ENCODE measurements at regions not wholly inside any gene's neighbourhood (a gene's known extent, or its start where the extent isn't known, plus 50 kb on each side); places are given as distances from the start of the nearest gene placed in this dataset.

DNA sequence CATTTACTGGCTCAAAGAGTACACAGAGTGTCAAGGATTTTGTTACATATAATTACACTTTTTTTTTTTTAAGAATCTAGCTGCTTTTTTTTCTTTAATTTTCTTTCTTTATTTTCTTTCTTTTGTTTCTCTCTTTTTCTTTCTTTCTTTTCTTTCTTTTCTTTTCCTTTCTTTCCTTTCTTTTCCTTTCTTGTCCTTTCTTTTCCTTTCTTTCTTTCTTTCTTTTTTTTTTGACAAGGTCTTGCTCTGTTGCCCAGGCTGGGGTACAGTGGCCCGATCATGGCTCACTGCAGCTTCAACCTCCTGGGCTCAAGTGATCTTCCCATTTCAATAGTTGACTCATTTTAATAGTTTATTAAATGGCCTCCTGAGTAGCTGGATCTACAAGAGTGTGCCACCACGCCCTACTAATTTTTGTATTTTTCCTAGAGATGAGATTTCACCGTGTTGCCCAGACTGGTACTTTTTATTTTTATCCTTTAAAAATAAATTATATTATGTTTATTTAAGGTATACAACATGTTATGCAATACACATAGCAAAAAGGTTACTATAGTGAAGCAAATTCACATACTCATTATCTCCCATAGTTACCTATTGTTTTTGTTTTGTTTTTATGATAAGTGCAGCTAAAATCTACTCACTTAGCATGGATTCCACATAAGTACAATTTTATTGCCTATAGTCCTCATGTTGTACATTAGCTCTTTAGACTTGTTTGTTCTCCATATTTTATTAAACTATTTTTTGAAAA, 381.5 kb upstream of the KLF4 start:
- Histone ChIP-seq H3K27ac (ENCODE audit: control insufficient read depth, insufficient read depth, low read length) (no peak overlapping the region), H3K9me3 (ENCODE audit: control insufficient read depth, low read depth, low read length) (no peaks in the 10 kb centered on the region), H3K36me3 (ENCODE audit: control insufficient read depth in 2 of 2, extremely low read depth in 1 of 2, insufficient read depth in 2 of 2, low read length in 2 of 2) (no peaks in the 10 kb centered on the region), H3K4me2 (ENCODE audit: control insufficient read depth, extremely low read depth, insufficient read depth, low read depth, low read length) (no peak overlapping the region), H3K27me3 (ENCODE audit: control insufficient read depth, extremely low read depth, insufficient read depth, low read length) (no peaks in the 10 kb centered on the region), H3K9ac (ENCODE audit: control insufficient read depth, extremely low read depth, insufficient read depth, low read length) (no peak overlapping the region), H3K4me3 (ENCODE audit: control insufficient read depth in 2 of 3, extremely low read depth in 1 of 3, insufficient read depth in 2 of 3, low read depth in 1 of 3, low read length in 3 of 3) (no peak overlapping the region), H3K79me2 (ENCODE audit: control insufficient read depth, insufficient read depth, low read length) (no peaks in the 10 kb centered on the region), H2AFZ (ENCODE audit: control insufficient read depth, low read length) (no peak overlapping the region), H4K20me1 (ENCODE audit: control insufficient read depth, extremely low read depth, insufficient read depth, low read length) (no peaks in the 10 kb centered on the region), H3K4me1 (ENCODE audit: control insufficient read depth, extremely low read depth, insufficient read depth, low read length) (no peaks in the 10 kb centered on the region), H3K9me1 (ENCODE audit: control insufficient read depth, extremely low read depth, insufficient read depth, low read length) (no peaks in the 10 kb centered on the region)
- dilution Hi-C loops (cut with MboI; ENCODE audit: extremely low pct_ligation_motif_present, low sequenced_read_pairs): no loop called here
- TF ChIP-seq EZH2 (IDR thresholded peaks at IDR 0.05; ENCODE audit: low read length) (no peak), CTCF (optimal IDR thresholded peaks at IDR 0.05 in 1 of 3, IDR thresholded peaks at IDR 0.05 in 1 of 3, conservative IDR thresholded peaks at IDR 0.05 in 1 of 3; ENCODE audit: extremely low read depth in 1 of 3, insufficient read depth in 2 of 3, low read length in 3 of 3) (no peak)
- FAIRE-seq (no peak), DNase-seq (ENCODE audit: low read depth, low spot score) (no peak)

GRCh38 chr9:107870221-107870620, 380.7 kb upstream of the KLF4 start:
- Histone ChIP-seq H3K4me2 (ENCODE audit: control insufficient read depth, extremely low read depth, insufficient read depth, low read depth, low read length) (no peak overlapping the region), H3K4me1 (ENCODE audit: control insufficient read depth, extremely low read depth, insufficient read depth, low read length) (no peaks in the 10 kb centered on the region), H3K4me3 (ENCODE audit: control insufficient read depth in 2 of 3, extremely low read depth in 1 of 3, insufficient read depth in 2 of 3, low read depth in 1 of 3, low read length in 3 of 3) (no peak overlapping the region), H3K9me3 (ENCODE audit: control insufficient read depth, low read depth, low read length) (no peaks in the 10 kb centered on the region), H4K20me1 (ENCODE audit: control insufficient read depth, extremely low read depth, insufficient read depth, low read length) (no peaks in the 10 kb centered on the region), H3K36me3 (ENCODE audit: control insufficient read depth in 2 of 2, extremely low read depth in 1 of 2, insufficient read depth in 2 of 2, low read length in 2 of 2) (no peaks in the 10 kb centered on the region), H3K9me1 (ENCODE audit: control insufficient read depth, extremely low read depth, insufficient read depth, low read length) (no peaks in the 10 kb centered on the region), H3K27ac (ENCODE audit: control insufficient read depth, insufficient read depth, low read length) (no peak overlapping the region), H2AFZ (ENCODE audit: control insufficient read depth, low read length) (no peak overlapping the region), H3K27me3 (ENCODE audit: control insufficient read depth, extremely low read depth, insufficient read depth, low read length) (no peaks in the 10 kb centered on the region), H3K79me2 (ENCODE audit: control insufficient read depth, insufficient read depth, low read length) (no peaks in the 10 kb centered on the region), H3K9ac (ENCODE audit: control insufficient read depth, extremely low read depth, insufficient read depth, low read length) (no peak overlapping the region)
- FAIRE-seq: no peak
- dilution Hi-C loops (cut with MboI; ENCODE audit: extremely low pct_ligation_motif_present, low sequenced_read_pairs): no loop called here
- TF ChIP-seq EZH2 (IDR thresholded peaks at IDR 0.05; ENCODE audit: low read length): no peak
- TF ChIP-seq CTCF (optimal IDR thresholded peaks at IDR 0.05 in 1 of 3, IDR thresholded peaks at IDR 0.05 in 1 of 3, conservative IDR thresholded peaks at IDR 0.05 in 1 of 3; ENCODE audit: extremely low read depth in 1 of 3, insufficient read depth in 2 of 3, low read length in 3 of 3): no peak
- DNase-seq (ENCODE audit: low read depth, low spot score): no peak

Measured in keratinocyte (primary cell).